ENCODE measurements at regions not wholly inside any gene's neighbourhood (a gene's known extent, or its start where the extent isn't known, plus 50 kb on each side); places are given as distances from the start of the nearest gene placed in this dataset.

DNA sequence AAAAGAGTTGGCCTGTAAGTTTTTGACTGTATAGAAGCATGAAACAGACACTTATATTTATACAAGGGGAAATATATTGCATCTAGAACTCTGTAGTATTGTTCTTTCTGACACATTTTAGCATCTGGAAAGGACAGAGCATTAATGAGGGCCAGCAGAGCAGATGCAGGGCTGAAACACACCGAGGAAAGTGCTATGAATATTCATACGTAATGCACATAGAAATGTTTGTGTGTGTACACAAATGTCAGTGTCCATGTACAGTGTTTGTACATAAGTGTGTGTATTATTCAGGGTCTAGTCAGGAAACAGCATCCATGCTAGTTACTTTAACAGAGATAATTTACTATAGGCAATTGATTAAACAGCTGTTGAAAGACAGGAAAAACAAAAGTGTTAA is 146.5 kb upstream of the DTNBP1 start:
- no peak overlapping the region for H3K27ac ChIP-seq
- no peak for TF ChIP-seq ZFX (IDR thresholded peaks at IDR 0.05)
- TF ChIP-seq, protein P1, sequence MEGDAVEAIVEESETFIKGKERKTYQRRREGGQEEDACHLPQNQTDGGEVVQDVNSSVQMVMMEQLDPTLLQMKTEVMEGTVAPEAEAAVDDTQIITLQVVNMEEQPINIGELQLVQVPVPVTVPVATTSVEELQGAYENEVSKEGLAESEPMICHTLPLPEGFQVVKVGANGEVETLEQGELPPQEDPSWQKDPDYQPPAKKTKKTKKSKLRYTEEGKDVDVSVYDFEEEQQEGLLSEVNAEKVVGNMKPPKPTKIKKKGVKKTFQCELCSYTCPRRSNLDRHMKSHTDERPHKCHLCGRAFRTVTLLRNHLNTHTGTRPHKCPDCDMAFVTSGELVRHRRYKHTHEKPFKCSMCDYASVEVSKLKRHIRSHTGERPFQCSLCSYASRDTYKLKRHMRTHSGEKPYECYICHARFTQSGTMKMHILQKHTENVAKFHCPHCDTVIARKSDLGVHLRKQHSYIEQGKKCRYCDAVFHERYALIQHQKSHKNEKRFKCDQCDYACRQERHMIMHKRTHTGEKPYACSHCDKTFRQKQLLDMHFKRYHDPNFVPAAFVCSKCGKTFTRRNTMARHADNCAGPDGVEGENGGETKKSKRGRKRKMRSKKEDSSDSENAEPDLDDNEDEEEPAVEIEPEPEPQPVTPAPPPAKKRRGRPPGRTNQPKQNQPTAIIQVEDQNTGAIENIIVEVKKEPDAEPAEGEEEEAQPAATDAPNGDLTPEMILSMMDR (conservative IDR thresholded peaks at IDR 0.05): no peak

DNA sequence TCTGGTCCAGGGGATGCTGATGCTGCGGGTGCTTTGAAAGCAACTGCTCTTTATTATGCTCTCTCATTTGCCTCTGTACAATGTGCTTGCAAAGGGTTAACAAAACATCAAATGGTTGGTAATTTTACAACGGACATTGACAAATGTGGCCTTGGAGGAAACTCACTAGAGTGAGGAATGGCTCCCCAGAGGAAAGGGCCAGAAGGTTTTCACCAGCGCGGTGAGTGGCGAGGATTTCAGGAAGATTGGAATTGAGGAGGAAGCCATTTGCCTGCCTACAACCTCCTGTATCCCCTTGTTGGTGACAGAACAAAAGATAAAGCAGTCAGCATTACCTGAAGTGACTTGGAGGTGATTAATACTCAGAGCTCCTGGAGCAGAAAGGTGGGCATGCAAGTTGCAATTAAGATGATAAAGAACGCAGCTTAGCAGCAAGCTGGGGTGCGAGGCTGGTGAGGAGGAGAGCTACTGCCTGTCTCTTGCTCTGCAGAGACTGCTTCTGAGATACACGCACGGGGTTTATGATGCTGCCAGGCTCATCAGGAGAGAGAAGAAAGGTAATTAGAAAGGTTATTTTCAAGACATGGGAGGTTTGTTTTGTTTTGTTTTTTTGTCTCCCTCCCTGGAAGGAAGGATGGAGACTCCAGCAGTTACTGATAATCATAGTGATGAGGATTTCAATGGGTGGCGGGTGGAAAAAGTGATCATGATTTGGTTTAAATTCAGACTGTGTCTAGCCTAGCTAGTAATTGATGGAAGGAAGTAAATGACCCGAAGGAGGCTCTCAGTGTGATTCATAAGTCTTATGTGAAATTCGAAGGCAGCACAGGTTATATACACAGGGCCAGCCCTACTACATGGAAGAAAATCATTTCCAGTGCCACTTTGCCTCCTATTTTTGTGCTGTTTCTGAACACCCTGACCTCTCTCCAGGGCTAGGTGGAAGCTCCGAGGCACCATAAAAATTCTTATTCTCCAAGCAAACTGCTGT is 141.6 kb upstream of the DTNBP1 start:
- TF ChIP-seq, protein P1 (conservative IDR thresholded peaks at IDR 0.05): no peak
- no peak for TF ChIP-seq ZFX (IDR thresholded peaks at IDR 0.05)
- no peak overlapping the region for H3K27ac ChIP-seq

DNA sequence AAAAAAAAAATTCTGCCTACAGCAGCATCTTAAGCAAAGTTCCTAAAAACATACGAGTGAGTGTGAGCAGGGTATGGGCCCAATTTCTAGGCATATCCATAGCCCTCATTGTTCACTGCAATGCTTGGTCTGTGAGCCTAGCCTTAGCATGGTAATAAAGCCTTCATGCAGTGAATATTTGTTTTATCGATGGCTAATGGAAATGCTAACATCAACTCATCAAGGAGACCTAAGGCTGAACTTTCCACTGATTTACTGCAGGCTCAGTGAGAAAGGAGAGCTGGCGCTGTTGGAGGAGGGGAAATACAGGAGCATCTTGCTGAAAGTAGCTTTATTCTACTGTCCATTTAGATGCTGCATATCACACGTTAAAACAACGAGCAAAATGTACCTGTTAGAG is 139.6 kb upstream of the DTNBP1 start:
- TF ChIP-seq, protein P1 (conservative IDR thresholded peaks at IDR 0.05): no peak
- TF ChIP-seq ZFX (IDR thresholded peaks at IDR 0.05): no peak
- no peak overlapping the region for H3K27ac ChIP-seq

DNA sequence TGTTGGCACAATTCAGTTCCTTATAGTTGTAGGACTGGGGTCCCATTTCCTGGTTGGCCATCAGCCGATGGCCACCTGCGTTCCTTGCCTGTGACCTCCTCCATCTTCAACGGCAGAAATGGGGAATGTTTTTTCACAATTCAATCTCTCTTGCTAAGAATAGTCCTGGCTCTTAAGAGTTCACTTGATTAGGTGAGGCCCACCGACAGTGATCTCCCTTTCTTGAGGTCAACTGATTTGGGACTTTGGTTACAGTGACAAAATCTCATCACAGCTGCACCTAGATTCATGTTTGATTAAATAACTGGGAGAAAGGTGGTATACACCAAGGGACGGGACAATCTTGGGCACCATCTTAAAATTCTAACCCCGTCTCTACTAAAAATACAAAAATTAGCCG is 139.1 kb upstream of the DTNBP1 start:
- H3K27ac ChIP-seq: no peak overlapping the region
- TF ChIP-seq, protein P1 (conservative IDR thresholded peaks at IDR 0.05): no peak
- no peak for TF ChIP-seq ZFX (IDR thresholded peaks at IDR 0.05)

DNA sequence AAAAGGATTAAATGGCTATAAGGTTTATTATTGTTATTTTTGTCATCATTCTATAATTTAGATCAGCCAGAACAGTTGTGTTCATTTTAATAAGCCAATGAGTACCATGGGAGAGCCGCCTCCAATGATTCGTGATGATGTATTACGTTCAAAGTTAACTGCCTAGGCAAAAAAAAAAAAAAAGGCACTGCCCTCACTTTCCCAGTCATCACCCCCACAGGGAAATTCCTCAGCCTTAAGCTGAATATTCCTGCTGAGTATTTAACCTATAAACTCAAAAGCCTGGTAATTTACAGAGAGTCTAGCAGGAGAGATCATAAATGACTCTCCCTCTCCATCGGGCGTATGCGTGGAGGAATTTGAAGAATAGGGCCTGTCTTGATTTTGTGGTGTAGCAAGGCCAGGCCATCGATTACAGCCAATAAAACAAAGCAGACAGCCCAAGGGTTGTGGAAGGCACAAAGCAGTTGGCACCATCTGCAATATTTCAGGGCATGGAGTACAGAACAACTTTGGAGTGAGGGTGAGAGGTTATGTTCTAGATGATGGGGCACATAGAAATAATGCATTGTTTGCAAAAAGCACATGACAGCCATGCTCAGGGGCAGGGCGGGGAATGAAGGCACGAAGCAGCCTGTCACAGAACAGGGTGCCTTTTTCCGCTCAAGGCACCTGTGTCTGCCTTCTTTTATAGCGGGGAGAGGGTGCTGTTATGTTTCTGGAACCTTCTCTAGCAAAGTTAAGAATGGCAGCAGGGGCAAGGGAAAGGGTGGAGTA is 138.2 kb upstream of the DTNBP1 start:
- TF ChIP-seq, protein P1 (conservative IDR thresholded peaks at IDR 0.05): no peak
- TF ChIP-seq ZFX (IDR thresholded peaks at IDR 0.05): no peak
- no peak overlapping the region for H3K27ac ChIP-seq

DNA sequence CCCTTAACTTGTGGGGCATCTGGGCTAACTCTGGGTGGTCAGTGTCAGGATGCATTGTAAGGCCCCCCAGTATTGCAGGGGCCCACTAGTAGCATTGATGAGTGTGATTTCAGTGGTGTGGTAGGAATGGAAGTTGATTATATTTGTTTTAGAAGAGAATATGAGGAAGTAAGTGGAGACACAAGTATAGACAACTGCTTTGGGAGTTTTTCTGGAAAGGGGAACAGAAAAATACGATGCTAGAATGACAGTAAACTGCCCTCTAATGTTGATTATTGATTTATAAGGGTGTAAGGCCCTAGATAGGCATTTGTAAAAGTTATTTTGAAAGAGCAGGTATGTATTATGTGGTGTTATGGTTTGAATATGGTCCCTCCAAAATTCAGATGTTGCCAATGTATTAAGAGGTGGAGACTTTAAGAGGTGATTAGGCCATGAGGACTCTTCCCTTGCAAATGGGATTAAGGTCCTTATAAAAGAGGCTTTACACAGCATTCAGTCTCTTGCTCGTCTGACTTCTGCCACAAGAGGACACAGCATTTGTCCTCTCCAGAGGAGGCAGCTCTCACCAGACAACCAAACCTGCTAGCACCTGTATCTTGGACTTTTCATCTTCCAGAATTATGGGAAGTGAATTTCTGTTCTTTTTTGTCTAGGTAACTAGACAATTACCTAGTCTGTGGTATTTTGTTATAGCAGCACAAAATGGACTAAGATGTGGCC is 135.9 kb upstream of the DTNBP1 start:
- TF ChIP-seq, protein P1 (conservative IDR thresholded peaks at IDR 0.05): no peak
- TF ChIP-seq ZFX (IDR thresholded peaks at IDR 0.05): no peak
- no peak overlapping the region for H3K27ac ChIP-seq
